EL (cell line): ENCODE measurements at regions not wholly inside any gene's neighbourhood (a gene's known extent, or its start where the extent isn't known, plus 50 kb on each side); places are given as distances from the start of the nearest gene placed in this dataset.

Experiments
- DNase-seq: peaks from one replicate; pipeline ENCODE4 v3.0.0-alpha.2; 2016

DNA sequence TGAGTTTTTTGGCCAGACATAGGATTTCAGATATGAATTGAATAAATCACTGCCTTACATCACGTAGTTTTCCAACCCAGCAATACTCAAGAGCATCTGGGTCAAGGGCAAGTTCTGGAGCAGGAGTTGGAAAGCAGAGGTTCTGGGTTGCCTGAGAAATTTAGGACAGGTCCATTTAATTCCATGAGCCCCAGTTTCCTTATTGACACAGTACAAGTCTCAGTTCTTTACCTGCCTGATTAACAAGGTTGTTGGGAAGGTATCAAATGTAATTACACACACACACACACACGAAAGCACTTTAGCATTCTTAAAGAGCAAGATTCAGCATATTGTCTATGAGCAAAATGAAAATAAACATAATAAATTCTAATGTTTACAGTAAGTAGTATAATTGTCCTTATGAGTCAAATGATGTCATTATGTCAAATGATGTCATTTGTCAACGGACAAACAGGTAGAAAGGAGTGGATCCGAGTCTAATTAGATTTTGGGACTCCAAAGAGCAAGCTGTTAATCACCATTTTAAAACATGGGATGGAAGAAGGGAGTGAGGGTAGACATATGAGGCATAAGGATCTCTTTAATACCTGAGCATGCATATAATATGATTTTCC, 268.4 kb upstream of the ARGLU1 start:
- DNase-seq = no peak

DNA sequence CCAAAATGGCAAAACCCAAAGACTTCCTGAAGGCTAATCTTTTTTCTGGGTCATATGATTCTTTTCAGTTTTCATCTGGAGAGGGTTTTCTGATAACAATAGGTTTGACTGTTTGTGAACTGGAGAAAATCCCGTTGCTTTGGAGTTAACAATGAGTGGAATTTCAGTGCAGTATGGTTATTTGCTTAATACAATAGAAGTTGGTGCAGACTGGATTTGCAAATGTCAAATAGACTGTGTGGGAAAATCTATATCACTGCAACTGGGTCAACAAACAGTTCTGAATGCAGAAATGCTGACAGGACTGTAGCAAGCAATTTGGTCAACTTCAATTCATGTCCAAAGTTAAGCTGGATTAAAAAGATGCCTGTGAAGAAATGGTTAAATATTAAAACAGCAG, 267.5 kb upstream of the ARGLU1 start:
- DNase-seq = no peak

DNA sequence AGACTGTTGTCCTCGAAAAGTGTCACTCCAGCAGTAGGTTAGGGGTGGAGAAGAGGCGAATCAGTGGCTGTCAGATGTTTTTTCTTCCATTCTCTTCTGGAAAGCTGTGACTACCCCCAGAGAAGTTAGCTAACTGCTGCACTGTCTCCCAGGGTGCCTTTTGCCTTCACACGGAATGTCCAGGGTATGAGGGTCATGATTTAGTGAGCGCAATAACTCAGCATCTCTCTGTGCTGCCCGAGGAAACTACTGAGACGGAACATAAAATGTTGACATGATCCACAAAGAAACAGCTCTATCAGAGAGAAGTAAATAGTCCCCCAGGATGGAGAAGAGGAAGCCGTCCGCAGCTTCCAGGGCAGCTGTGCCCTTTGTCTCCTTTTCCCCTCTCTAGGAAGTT, 254.0 kb upstream of the ARGLU1 start:
- DNase-seq = no peak

DNA sequence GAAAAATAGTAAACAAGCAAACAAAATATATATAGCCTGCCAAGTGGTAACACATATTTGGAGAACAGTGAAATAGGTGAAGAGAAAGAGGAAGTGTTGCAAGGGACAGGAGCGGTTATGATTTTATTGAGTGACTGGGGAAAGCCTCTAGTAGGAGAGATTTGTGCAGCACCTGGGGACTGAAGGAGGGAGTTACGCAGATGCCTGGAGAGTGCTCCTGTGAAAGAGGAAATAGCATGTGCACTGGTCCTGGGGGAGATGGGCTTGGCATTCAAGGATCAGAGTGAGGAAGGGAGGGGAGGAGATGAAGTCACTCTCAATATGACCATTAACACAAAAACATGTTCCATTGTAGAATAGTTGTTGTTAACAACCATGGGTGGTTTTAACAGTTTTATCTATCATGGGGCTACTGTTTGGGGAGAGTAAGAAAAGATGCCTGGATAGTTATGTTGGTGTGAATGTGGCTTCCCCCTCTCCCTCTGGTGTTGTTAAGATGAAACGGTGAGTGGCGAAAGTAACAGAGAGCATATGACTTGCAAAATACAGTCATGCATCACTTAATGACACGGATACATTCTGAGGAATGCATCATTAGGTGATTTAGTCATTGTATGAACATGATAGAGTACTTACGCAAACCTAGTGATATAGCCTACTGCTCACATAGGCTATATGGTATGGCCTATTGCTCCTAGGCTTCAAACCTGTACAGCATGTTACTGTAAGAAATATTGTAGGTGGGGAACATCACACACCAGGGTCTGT, 251.7 kb upstream of the ARGLU1 start:
- DNase-seq = no peak

DNA sequence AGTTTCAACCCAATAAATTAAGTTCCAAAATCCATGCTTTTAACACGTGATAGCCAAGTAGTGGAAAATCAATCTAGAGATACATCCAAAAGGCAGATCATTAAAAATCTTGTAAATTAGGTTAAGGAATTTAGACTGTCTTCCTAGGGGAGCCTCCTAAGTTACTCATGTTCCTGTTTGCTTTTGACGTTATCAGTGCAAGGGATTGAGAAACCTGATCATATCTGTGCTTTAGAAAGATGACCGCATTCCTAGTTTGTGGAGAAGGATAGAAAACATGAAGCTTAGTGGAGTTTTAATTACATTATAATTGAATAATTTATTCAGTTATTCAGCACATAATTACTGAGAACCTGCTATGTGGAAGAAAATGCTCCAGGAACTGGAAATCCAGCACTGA, 251.0 kb upstream of the ARGLU1 start:
- DNase-seq = no peak

DNA sequence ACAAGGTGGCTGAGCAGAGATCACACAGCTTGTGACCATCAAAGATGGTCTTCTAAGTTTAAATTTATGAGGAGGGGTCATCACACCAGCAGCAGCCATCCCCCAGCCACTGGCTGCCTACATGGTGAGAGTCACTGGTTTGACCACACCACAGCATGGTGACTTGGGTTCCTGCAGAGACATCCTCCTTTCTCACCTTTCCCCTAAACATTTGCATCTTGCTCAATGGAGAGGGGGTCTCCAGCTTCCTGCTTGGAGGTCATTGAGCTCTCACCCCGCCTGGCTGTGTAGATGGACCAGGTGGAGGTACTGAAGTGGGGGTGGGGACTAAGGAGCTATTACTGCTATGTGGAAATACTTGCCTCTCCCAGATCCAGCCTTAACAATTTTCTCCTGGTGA, 247.6 kb upstream of the ARGLU1 start:
- DNase-seq = no peak

DNA sequence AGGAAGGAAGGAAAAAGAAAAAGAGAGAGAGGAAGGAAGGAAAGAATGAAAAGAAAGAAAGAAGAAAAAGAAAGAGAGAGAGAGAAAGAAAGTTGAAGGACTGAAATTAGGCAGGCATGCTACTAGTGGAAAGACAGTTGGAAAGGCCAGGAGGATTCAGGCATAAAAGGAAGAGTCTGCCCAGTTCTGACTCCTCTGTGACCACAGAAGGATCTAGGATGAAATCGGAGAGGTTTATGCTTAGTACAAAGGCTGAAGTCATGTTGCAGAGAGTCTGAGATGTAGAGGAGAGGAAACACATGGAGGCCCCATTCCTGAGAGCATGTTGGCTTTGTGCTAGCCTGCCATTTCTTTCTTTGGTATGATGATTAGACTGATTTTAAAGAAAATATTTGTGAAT, 246.5 kb upstream of the ARGLU1 start:
- no peak for DNase-seq

DNA sequence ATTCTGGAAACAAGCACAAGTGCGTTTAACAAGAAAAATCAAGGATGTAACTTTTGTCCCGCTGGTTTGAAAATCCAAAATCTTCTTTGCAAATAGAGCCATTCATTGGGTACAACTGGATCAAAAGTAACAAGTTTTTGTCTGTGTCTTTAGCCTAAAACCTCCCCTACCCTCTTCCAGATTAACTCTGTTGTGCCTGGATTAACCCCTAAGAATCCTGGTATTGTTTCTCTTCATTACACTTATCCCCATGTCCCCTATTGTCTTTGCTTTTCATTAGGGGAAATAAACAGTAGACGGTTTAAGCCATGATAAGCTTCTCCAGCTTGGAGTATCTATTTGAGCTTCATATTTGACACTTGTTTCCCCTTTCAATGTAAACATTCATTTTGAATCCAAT, 242.1 kb upstream of the ARGLU1 start:
- no peak for DNase-seq

DNA sequence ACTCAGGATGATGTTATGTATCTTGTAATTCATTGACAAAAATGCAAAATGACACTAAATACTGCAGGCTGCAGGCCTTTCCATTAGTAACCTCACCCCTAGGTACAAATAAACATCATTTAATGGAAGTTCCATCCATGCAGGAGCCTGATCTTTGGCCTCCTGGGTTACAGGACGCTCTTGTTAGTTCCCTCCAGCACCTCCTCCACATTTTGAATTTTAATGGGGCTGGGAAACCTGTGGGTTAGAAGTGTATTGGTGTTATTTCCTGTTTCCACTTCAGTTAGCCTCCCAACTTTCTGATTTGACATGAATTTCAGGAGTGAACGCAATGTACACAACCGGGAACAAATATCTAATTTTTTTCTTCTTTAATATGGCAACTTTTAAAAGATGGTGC, 237.1 kb upstream of the ARGLU1 start:
- DNase-seq = no peak

DNA sequence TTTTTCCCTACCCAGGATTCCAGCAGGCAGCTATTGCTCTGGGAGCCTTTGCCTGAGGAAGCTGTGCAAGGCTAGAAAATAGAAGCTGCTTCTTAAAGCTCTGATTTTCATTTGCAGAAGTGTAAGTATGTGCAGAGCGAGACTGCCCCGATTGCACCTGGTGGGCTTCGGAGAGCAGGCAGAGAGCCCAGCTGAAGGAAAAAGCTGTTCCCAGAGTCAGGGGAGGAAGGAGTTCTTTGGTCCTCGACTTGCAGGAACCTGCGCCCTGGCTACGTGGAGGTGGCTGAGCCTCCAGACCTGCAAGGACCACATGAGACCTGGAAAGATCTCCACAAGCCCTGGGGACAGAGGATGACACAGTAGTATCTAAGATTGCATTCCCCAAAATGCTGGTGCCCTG, 235.0 kb upstream of the ARGLU1 start:
- no peak for DNase-seq

DNA sequence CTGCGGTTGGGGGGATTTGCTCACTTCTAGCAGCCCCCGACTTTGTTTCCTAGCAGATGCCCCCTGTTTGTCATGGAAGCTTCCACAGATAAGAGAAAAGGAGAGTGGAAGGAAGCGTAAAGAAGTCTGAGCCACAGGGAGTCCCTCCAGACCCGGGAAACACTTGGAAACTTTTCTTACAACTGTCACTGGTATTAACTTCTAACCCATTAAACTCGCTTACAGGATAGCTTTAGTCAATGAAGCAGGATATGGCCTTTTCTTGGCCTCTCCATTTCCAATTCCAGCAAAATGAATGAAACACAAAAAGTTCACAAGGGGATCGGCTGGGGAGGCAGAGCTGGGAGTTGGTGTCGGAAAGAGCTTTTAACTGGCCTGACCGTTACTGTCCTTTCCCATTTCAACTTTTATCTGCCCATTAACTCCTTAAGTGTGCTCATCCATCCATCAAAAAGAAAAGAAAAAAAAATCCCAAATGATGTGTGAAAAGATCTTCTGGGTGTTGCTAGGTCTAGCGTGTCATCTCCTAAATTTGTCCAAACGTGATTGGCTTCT, 231.9 kb upstream of the ARGLU1 start:
- no peak for DNase-seq

DNA sequence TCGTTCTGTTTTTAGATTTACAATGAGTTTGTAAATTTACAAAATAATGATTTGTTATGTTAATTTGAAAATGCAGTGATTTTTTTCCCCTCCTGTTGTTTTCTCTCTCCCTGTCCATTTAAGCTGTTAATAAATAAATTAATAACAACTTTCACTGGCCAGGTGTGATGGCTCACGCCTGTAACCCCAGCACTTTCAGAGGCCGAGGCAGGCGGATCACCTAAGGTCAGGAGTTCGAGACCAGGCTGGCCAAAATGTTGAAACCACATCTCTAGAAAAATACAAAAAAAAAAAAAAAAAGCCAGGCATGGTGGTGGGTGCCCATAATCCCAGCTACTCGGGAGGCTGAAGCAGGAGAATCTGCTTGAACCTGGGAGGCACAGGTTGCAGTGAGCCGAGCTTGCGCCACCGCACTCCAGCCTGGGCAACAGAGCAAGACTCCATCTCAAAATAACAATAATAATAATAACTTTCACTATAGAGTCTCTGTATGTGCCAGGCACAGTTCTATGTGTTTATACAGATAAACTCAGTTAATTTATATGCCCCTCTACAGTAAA, 229.2 kb upstream of the ARGLU1 start:
- DNase-seq = no peak

DNA sequence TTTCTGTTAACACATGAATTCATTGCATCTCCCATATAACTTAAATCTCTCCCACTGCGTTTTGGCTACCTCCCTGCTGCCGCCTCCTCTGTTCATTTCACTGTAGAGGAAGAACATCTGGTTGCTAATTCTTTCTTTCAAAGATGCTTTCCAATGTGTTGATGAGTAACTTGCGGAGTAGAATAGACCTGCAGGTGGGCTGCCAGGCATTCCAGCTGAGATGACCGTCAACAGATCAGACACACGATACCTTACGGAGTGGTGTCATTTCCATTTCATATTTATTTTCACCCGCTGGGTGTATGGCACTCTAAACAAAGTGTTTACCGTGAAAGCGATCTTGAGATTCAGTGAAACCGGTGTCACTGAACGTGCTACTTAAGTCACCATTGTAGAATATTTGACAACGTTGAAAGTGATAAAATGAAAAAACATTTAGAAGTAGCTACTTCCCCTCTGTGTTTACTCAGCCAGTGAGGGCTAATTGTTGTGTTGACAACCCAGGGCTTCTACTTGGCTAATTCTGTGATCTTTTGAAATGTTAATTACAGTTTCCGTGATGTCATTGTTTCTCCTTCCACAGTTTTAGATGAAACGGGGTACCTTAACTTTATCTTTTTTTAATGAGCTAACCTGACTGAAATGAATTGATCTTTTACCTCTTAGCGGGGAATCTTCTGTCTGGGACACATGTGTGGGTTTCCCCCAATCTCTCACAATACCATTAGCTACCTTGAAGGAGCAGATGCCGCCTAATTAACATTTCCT, 228.5 kb upstream of the ARGLU1 start:
- no peak for DNase-seq

DNA sequence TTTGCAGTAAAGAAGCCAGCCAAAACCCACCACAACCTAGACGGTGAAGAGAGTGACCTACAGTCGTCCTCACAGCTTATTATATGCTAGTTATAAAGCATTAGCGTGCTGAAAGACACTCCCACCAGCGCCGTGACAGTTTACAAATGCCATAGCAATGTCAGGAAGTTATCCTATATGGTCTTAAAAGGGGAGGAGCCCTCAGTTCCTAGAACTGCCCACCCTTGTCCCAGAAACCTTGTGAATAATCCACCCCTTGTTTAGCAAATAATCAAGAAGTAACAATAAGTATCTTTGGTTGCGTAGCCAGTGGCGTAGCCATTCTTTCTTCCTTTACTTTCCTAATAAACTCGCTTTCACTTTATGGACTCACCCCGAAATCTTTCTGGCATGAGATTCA, 227.9 kb upstream of the ARGLU1 start:
- DNase-seq = no peak

DNA sequence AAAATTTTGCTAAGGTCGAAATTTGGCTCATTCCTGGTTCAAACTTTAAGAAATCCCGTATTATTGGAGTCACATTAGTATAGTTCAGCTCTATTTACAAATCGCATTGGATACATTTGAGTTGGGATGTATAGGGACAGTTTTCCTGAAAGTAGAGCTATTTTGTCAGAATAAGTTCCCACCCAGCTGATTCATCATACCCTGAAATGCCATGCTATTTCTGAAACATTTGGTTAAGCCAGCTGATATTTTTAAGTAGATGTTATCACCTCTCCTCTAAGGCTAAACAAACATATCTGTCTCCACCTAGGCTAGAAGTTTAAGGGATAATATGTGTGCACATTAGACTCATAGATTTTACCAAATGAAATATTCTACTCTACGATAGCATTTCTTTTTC, 226.2 kb upstream of the ARGLU1 start:
- DNase-seq = no peak

DNA sequence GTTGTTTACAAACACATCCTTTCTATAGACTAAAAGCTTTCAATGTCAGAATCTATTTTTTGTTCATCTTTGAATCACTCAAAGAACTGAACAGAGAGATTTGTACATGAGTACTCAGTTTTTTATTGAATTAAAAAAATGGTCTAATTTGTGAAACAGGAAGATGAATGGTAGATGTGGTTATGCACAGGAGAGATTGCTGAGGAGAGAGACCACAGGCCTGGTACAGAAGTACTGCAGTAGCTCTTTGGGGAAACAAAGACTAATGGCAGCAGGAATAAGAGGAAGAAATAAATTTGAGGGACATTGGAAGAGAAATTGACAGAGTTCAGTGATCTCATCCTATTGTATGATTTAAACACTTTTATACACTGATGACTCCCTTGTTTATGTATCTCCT, 222.0 kb upstream of the ARGLU1 start:
- no peak for DNase-seq

DNA sequence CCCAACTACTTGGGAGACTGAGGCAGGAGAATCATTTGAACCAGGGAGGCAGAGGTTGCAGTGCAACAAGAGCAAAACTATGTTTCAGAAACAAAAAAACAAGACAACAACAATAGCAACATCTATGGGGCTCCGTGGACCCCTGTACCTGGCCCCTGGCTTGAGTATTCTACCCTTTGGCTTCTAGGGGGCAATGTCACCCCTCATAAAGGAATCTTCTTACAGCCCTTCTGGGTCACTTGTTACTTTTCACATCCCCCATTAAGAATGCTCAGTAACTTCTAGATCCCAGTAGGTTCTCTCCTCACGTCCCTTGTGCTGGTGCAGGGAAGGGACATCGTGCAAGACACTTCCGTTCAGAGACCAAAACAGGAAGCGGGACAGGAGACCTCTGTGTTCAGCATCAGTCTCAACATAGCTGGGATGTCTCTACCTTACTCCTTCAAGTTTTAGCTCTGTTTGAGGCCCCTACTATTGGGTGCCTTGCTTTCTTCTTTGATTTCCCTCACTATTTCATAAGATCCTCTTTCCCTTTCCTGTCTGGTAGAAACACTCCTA, 218.1 kb upstream of the ARGLU1 start:
- no peak for DNase-seq

DNA sequence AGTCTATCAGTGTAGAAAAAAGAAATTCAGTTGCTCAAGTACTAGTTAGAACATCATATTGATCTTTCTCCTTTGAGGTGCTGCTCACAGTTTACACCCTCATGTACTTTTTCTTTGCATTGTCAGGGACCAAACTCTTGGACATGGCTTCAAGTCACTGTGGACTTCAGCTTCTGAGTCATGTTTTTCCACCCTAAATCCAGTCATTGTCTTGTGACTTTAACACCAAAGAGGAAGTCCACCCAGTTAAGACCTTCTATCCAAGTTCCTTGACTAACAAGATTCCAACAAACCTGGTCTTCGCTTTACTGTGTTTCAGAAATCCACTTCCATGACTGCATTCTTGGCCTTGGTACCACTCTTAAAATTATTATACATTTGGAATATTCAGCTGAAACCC, 206.7 kb upstream of the ARGLU1 start:
- no peak for DNase-seq

DNA sequence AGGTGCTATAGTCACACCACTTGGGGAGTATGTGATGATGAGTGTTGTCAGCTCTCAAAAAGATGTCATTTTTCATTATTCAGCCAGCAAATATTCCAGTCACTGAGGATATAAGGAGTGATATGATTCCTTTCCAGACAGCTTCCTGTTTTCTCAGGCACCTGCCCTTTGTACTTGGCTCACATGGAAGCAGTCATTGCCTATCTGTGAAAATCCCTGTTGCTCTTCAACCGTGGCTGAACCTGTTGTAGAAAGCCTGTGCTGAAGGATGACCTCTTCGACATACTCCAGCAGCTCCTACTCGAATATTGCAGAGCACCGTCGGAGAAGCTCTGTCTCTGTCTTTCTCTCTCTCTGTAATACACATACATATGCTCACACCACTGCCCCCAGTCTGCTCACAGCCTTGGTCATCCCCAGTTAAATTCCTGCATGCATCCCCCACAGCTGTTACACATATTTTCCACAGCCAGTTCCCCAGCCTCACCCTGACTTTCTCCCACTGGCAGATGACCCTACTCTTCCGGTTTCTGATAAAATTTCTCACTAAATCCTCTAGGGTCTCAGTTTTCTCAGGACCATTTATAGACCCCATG, 204.2 kb upstream of the ARGLU1 start:
- no peak for DNase-seq

DNA sequence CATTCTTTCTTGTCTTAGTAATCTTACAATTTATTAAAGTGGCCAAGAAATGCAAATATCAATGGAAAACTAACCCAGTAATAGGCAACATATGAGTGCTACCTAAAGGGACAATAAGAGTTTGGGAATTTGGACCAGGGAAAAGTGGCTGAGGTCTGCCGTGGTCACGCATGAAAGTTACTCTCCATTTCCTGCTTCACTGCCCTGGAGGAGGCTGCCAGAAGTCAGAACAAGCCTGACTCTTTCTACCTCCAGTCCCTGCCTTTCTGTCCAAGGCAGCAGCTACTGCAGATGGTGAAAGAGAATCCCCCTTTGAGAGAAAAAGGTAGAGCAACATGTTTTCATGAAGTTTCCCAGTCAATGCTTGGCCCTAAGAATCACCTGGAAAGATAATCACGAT, 201.1 kb upstream of the ARGLU1 start:
- DNase-seq = no peak

DNA sequence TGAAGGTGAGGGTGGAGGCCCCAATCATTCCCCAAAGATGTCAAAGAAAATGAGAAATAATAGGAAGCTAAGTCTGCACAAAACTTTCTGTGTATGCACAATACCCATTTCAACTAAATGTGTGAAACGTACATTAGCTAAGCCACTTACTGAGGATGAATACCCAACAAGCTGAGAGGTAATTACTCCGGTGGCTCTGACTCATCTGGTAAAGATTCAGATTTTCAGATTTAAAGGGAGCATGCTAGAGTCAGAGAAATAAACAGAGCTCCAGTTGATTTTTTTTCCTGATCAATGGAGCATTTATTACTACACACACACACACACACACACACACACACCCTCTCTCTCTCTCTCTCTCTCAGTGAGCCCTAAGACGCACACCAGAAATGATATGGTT, 194.8 kb upstream of the ARGLU1 start:
- DNase-seq = no peak

DNA sequence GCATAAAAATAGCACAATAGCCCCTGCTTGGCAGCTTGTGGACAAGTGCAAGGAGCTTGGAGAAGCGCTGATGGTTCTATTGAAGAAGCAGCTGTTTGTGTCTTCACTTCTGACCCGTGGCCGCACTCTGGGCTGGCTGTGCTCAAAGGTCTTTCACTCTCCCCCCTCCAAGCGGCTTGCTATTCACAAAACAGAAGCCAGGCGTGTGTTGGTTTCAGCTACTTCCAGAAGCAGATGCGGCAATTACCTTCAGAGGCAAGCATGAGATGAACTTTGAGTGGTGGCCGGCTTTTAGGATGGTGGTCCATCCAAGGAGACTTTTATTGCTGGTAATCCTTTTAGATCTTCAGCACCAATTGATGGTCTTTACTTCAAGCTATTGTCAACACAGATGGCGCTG, 188.5 kb upstream of the ARGLU1 start:
- DNase-seq = no peak

DNA sequence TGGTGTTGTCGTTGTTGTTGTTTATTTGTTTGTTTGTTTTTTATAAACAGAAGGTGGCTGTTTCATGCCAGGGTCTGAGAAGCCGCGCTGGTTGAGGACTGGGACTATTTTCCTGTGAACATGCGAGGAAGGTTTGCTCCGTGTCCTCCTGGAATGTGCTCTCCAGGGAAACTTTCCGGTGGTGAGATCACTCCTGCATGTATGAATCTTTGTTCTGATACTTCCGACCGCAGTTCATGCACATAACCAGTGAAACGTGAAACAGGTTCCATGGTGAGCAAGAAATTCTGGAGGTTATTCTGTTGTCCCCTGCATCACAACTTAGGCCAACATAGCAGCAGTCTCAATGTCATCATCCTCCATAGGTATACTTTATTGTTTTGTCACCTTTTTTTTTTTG, 187.6 kb upstream of the ARGLU1 start:
- no peak for DNase-seq
